H1 (cell line): ENCODE measurements at regions not wholly inside any gene's neighbourhood (a gene's known extent, or its start where the extent isn't known, plus 50 kb on each side); places are given as distances from the start of the nearest gene placed in this dataset.

Experiments
- SP1 ChIP-seq: IDR thresholded peaks from 2 replicates; pipeline ENCODE4 v1.6.1; 2011; ENCODE audit warnings: low read depth, low read length
- TF ChIP-seq, protein P1 (sequence below), 3 experiments: IDR thresholded peaks; 1 replicate in 2 of 3; 2 replicates in 1 of 3; pipeline versions ENCODE4 v1.5.1 to v1.6.1; 2011; ENCODE audit warnings: low read length in 3 of 3, mild to moderate bottlenecking in 3 of 3, inconsistent platforms in 2 of 3, low read depth in 1 of 3, moderate library complexity in 1 of 3; ENCODE audit not compliant: insufficient read depth in 1 of 3; ENCODE audit errors: control extremely low read depth in 1 of 3

DNA sequence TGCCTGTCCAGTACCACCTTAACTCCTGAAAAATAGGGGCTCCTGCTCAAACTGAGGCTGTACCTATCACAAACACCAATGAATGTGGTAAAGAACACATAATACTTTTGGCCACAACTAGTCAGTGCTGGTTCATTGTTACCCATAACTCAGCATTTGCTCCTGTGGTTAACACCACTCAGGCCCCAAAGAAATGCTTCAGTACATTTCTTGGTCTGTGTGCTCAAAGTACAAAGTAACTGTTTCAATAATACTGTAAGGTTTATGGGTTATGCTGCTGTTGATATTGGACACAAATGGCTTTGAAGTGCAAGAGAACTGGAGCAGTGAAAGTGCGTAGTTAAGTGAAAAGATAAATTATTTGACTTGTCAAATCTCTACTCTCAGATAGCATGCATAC, 95.0 kb upstream of the TACR1 start (continued):
- TF ChIP-seq, protein P1, sequence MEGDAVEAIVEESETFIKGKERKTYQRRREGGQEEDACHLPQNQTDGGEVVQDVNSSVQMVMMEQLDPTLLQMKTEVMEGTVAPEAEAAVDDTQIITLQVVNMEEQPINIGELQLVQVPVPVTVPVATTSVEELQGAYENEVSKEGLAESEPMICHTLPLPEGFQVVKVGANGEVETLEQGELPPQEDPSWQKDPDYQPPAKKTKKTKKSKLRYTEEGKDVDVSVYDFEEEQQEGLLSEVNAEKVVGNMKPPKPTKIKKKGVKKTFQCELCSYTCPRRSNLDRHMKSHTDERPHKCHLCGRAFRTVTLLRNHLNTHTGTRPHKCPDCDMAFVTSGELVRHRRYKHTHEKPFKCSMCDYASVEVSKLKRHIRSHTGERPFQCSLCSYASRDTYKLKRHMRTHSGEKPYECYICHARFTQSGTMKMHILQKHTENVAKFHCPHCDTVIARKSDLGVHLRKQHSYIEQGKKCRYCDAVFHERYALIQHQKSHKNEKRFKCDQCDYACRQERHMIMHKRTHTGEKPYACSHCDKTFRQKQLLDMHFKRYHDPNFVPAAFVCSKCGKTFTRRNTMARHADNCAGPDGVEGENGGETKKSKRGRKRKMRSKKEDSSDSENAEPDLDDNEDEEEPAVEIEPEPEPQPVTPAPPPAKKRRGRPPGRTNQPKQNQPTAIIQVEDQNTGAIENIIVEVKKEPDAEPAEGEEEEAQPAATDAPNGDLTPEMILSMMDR (IDR thresholded peaks at IDR 0.05; ENCODE audit: control extremely low read depth in 1 of 3, insufficient read depth in 1 of 3, low read depth in 1 of 3, low read length in 3 of 3), result no peak
- TF ChIP-seq SP1, result no peak
- TF ChIP-seq, all 59 proteins: peak for 0
